Endothelial cell of umbilical vein (primary cell): ENCODE measurements at regions not wholly inside any gene's neighbourhood (a gene's known extent, or its start where the extent isn't known, plus 50 kb on each side); places are given as distances from the start of the nearest gene placed in this dataset.

Experiments
- CTCF ChIP-seq, 2 donors: IDR thresholded peaks; 1 replicate in 1 of 2; 2 replicates in 1 of 2; pipeline ENCODE4 v1.5.1; 2011; ENCODE audit warnings: low read length in 2 of 2, mild to moderate bottlenecking in 2 of 2, moderate library complexity in 2 of 2, control low read depth in 1 of 2, inconsistent platforms in 1 of 2, low read depth in 1 of 2; ENCODE audit not compliant: insufficient read depth in 1 of 2; ENCODE audit errors: extremely low read depth in 1 of 2
- POLR2A ChIP-seq: IDR thresholded peaks from 2 replicates; pipeline ENCODE4 v1.6.1; 2012; ENCODE audit warnings: low read depth, mild to moderate bottlenecking, control low read depth, low read length

DNA sequence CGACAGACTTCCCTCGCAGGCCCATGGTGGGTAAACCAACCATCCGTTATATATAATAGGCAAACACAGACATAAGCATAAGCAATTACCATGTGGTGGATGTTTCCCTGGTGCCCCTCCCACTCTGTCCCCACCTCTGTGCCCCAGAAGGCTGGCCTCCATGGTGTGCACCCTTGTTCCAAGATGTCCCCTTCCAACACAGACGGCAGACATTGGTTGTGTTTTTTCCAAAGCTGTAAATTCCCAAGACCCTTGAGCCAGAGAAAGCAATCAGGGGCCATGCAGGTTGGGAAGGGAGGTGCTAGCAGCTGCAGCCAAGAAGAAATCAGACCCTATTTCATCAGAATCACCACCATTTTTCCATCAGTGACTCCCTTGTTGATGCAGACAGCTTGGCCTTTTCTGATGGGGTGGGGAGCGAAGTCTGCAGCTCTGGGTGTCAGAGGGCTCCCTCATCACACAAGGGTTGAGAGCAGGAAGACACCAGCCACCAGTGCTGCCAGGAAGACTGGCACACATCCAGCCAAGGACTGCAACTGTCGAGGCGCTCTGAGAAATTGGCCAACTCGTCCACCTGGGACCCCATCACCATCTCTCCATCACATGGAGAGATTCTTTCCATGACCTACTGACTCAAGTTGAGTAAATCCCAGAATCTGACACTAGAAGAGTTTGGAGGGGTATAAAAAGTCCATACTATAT is 86.8 kb upstream of the CHST15 start:
- no peak for TF ChIP-seq POLR2A
- TF ChIP-seq CTCF (IDR thresholded peaks at IDR 0.05; ENCODE audit: extremely low read depth in 1 of 2, insufficient read depth in 1 of 2, low read depth in 1 of 2, low read length in 2 of 2) = no peak
